RPMI7951 (cell line): ENCODE measurements at regions not wholly inside any gene's neighbourhood (a gene's known extent, or its start where the extent isn't known, plus 50 kb on each side); places are given as distances from the start of the nearest gene placed in this dataset.
"Not testable (repeated sequence)": the region's sequence is repeated elsewhere in the genome, so short reads cannot be mapped to it uniquely, and the experiment has no call there.

Experiments
- DNase-seq: peaks from one replicate; pipeline ENCODE4 v3.0.0-alpha.2; 2012; ENCODE audit warnings: low read depth

DNA sequence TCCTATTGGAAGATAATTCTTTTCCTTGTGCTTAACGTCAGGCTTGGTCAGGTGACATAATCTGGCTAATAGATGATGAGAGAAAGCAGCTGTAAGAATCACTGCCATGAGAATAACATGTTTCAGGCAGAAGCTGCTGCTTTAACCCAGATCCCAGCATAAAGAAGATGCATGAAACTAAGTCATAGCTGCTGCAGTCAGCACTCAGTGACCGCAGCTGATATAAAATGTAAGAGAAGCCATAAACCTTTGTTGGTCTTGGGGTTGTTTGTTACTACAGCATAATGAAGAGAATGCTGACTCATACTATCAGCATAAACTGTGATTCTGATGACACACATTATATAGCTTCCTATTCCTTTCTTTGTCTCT lies 274.3 kb upstream of the TRIB2 start:
- DNase-seq: peak; percentile 53

DNA sequence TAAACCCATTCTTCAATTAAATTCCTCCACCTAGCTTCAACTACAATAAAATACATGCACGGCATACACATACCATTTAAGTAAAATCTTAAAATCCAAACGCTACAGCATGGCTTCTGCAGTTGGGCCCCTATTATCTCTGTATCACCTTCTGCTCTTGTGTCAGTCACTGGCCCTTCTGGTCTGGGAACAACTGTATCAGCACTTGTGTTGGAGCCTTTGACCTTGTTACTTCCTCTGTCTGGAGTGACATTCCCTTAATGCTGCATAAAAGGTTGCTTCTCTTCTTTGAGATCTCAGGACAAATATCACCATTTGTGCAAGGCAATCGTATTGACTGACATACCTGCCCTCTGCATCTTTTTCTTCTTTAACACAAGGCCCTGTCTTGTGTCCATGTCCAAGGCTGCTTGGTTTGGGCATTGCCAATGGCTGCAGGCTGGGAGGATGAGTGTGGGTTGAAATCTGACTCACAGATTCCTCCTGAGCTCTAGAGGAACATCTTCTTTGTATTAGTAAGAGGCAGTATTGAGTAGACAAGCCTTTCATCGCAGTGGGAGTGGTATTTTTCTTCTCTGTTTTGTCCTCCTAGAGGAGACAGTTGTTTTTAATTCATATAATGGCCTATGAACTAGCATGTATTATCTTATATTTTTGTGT lies 267.8 kb upstream of the TRIB2 start:
- peak; percentile 81 for DNase-seq

GRCh38 chr2:12451726-12452125 lies 265.0 kb upstream of the TRIB2 start:
- DNase-seq: peak; percentile 34

DNA sequence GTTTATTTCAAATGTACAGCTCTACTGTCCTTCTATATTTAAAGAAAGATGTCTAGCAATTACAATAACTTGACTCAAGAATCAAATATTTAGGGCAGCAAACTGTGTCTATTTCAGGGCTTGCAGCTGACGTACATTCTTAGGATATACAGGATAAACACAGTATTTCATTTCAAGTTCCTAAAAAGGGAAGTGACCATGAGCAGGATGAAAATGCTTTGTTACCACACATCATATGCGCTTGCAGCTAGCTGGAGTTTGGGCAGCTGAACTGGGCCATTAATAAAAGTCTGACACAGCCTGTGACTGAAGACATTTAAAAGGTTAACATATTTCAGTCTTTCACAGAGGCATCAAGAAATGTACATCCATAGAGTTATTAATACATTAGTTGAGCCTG lies 264.6 kb upstream of the TRIB2 start:
- peak; percentile 64 for DNase-seq

- no peak for DNase-seq
Measured at GRCh38 chr2:12453731-12454130, 263.0 kb upstream of the TRIB2 start.

DNA sequence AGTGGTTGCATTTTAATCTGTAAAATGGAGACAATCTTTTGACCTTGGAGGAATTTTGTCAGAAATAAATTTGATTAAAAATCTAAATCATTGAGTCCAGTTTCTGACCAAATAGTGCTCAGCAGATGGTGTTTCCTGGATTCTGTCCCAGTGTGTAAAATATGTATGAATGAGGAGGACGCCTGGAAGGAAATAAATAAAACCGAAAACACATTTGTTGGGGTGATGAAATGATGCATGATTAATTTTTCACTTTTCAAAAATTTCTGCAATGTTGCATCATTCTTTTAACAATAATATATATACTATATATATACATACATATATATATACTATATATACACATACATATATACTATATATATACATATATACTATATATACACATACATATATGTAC lies 261.1 kb upstream of the TRIB2 start:
- no peak for DNase-seq

DNA sequence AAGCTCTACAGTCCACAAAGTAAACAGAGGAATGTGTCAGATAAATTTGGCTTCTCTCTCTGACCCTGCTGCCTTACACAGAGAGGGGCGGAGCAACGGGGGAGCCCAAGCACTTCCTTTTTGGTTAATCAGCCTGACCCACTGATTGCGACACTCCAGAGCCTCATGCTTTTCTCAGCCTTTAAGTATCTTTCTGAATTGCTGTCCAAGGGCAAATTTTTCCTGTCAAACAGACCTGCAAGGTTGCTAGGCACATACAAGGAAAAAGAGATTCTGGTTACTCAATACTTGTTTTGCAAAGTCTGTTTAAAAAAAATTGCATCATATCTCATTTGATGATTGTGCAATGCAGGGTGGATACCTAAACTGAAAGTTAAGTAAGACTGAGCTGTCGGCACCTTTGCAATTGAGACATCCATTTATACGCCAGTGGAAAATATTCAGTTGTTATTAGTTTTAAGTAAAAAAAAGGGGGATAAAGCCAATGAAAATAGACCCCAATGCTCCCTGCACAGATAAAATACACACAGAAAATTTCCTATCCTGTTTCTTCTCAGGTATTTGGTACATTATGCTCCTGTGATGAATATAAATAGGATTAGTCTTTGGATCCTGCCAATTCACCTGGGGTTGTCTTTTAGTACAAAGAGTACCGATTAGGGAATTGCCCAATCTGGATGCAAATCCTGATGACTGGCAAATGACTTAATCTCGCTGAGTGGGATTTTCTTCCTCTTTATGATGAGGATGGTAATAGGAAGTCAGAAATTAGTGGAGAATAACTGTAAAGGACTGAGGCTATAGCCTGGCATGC lies 260.2 kb upstream of the TRIB2 start:
- DNase-seq: peak; percentile 95

- DNase-seq: peak; percentile 33
Measured at GRCh38 chr2:12457831-12458230, 258.9 kb upstream of the TRIB2 start.

GRCh38 chr2:12463189-12463588 lies 253.5 kb upstream of the TRIB2 start:
- no peak for DNase-seq

GRCh38 chr2:12465631-12466135 lies 251.1 kb upstream of the TRIB2 start:
- DNase-seq: no peak

DNA sequence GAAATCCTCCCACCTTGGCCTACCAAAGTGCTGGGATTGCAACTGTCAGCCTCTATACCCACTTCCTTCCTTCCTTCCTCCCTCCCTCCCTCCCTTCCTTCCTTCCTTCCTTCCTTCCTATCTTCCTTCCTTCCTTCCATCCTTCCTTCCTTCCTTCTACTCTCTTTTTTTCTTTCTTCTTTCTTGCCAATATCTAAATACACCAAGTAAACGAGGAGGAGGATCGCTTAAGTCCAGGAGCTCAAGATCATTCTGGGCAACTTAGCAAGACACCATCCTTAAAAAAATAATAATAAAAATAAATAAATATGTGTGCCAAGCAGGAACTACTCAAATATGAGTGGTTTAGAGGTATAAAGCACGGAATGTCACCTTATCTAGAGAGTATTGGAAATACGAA lies 249.4 kb upstream of the TRIB2 start:
- no peak for DNase-seq

DNA sequence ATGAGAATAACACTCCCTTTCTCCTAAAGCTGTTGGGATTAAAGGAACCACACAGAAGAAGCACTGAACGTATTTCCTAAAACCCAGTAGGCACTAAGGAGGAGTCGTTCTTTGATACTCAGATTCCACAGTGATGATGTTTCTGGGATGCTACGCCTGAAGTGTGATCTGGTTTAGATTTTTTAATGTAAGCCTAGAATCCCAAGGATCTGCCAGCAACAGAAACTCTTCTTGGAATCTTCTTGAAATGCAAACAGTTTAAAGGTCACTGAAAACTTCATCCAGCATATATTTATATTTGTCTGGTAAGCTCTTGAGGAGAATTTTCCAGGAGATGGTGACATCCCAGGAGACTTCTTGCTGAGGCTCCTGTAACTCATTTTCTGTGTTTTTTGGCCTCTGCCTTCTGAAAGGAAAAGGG lies 247.6 kb upstream of the TRIB2 start:
- DNase-seq: no peak

DNA sequence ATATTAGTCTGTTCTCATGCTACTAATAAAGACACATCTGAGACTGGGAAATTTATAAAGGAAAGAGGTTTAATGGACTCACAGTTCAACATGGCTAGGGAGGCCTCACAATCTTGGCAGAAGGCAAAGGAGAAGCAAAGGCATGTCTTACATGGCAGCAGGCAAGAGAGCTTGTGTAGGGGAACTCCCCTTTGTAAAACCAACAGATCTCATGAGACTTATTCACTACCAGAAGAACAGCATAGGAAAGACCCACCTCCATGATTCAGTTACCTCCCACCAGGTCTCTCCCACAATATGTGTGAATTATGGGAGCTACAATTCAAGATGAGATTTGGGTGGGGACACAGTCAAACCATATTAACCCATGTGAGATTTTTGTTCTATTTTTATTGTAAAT lies 244.5 kb upstream of the TRIB2 start:
- not testable (repeated sequence) for DNase-seq

- DNase-seq: no peak
Measured at GRCh38 chr2:12478151-12479064, 238.3 kb upstream of the TRIB2 start.

- peak; percentile 27 for DNase-seq
Measured at GRCh38 chr2:12479065-12479601, 237.6 kb upstream of the TRIB2 start.

GRCh38 chr2:12484536-12485115 lies 232.1 kb upstream of the TRIB2 start:
- DNase-seq: peak; percentile 81

DNA sequence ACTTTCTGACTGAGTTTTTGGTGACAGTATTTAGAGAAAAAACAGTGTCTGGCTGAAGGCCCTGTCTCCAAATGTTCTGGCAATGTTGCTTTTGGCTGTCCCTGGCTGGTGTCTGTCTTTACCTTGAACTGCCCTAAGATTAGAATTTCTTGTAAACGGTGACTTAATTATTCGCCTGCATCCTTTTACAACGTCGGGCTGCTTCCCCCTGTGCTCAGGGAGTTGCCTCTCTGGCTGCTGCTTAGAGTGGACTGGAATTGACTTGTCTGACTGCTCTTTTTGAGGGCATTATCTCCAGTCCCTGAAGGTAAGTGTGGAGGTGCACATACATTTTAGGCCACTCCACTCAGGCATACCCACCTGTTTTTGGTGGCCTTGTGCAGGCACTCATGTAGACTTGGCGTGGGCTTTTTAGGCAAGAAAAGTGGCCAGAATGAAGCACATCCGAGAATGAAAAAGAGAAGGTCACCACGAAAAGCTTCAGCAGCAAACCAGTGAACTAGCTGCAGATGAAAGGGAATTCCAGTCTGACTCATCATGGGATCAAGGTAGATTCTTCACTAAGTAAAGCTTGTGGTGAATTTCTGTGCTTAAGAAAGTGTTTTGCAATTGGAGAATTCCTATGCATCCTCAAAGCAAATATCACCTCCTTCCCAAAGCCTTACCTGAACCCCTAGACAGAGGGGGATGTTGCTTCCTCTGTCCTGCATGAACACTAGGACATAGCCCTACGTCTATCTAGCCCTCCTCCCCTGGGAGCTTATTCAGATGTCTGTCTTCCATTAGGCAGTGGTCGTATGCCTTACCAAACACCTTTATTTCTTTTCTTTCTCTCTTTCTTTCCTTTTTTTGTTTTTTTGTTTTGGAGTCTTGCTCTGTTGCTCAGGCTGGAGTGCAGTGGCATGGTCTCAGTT lies 230.3 kb upstream of the TRIB2 start:
- peak; percentile 77 for DNase-seq

GRCh38 chr2:12487253-12488004 lies 229.3 kb upstream of the TRIB2 start:
- DNase-seq: no peak
